ENCODE measurements at regions not wholly inside any gene's neighbourhood (a gene's known extent, or its start where the extent isn't known, plus 50 kb on each side); places are given as distances from the start of the nearest gene placed in this dataset.

DNA sequence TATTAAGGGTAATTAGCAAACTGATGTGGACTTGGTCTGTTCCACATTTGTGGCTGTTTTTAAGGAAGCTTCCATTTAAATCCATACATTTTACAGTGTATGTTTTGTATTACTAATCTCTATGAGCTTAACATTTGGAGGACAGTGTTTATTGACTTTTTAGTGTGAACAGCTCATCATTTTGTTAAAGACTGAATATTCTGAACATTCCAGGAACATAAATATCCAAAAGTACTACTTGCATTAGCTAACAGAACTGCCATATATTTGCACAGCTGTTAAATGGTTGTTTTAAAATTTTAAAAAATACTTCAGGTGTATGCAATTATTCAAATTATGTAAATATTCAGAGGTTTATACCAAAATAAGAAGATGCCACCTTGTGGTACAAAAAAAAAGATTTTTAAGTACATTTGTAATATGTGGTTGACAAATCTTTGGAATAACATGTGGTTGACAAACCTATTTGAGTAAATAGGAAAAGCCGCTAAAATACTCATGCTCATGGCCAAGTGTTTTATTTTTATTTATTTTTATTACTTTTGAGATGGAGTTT lies 439.7 kb upstream of the FANCL start:
- H3K27ac ChIP-seq (ENCODE audit: low read depth): no peak overlapping the region
- no peak for DNase-seq (ENCODE audit: extremely low spot score)
- WGBS: 96% methylated on average over 1 of the region's 1 CpG
- no peaks in the 10 kb centered on the region for H3K4me1 ChIP-seq (ENCODE audit: insufficient read depth)
- no peak overlapping the region for H3K4me3 ChIP-seq (ENCODE audit: low read depth, low read length)
- H3K36me3 ChIP-seq (ENCODE audit: insufficient read depth): no peaks in the 10 kb centered on the region

DNA sequence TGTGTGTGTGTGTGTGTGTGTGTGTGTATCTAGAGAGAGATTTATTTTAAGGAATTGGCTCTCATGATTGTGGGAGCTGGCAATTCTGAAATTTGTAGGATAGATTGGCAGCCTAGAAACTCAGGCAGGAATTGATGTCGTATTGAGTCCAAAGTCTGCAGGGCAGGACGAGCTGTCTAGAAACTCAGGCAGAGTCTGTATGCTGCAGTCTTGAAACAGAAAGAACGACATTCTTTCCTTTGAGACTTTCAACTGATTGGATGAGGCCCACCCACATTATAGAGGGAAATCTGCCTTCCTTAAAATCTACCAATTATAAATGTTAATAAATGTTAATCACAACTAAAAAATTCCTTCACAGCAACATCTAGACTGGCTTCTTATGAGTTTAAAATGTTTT lies 436.6 kb upstream of the FANCL start:
- Histone ChIP-seq H3K4me3 (ENCODE audit: low read depth, low read length) (no peak overlapping the region), H3K27ac (ENCODE audit: low read depth) (no peak overlapping the region), H3K4me1 (ENCODE audit: insufficient read depth) (no peaks in the 10 kb centered on the region), H3K36me3 (ENCODE audit: insufficient read depth) (no peaks in the 10 kb centered on the region)
- WGBS: 89% methylated on average over 3 of the region's 3 CpGs
- DNase-seq (ENCODE audit: extremely low spot score): no peak

DNA sequence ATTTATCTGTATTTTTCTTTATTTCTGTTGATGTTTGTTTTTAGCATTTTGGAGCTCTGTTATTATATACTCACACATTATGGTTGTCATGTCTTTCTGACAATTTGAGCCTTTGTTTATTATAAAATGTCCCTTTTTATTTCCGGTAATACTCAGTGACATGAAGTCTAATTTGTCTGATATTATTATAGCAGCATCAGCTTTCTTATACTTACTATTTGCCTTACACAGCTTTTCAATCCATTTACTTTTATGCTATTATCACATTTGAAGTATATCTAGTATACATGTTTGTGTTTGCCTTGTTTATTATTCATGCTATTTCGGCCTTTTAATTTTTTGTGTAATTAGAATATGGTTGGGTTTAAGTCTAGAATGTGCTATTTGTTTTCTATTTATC lies 430.6 kb upstream of the FANCL start:
- DNase-seq (ENCODE audit: extremely low spot score): no peak
- H3K4me1 ChIP-seq (ENCODE audit: insufficient read depth): no peaks in the 10 kb centered on the region
- H3K36me3 ChIP-seq (ENCODE audit: insufficient read depth): no peaks in the 10 kb centered on the region
- H3K27ac ChIP-seq (ENCODE audit: low read depth): no peak overlapping the region
- no peak overlapping the region for H3K4me3 ChIP-seq (ENCODE audit: low read depth, low read length)
- WGBS: 97% methylated on average over 2 of the region's 2 CpGs

DNA sequence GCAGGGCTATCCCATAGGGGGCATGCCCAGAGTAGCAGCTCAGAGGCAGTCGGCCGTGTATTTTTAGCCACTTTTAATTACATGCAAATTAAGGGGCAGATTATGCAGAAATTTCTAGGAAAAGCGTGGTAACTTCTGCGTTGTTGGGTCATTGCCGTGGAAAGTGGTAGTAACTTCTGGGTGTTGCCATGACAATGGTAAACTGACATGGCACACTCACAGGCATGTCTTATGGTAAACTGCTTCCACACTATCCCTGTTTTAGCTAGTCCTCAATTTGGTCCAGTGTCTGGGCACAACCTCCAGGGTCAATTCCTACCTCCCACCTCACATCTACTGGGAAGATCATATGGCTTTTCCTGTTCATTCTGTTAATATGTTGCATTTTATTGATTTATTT lies 428.9 kb upstream of the FANCL start:
- Histone ChIP-seq H3K4me1 (ENCODE audit: insufficient read depth) (no peaks in the 10 kb centered on the region), H3K4me3 (ENCODE audit: low read depth, low read length) (no peak overlapping the region), H3K36me3 (ENCODE audit: insufficient read depth) (no peaks in the 10 kb centered on the region), H3K27ac (ENCODE audit: low read depth) (no peak overlapping the region)
- no peak for DNase-seq (ENCODE audit: extremely low spot score)
- WGBS: 94% methylated on average over 5 of the region's 5 CpGs

DNA sequence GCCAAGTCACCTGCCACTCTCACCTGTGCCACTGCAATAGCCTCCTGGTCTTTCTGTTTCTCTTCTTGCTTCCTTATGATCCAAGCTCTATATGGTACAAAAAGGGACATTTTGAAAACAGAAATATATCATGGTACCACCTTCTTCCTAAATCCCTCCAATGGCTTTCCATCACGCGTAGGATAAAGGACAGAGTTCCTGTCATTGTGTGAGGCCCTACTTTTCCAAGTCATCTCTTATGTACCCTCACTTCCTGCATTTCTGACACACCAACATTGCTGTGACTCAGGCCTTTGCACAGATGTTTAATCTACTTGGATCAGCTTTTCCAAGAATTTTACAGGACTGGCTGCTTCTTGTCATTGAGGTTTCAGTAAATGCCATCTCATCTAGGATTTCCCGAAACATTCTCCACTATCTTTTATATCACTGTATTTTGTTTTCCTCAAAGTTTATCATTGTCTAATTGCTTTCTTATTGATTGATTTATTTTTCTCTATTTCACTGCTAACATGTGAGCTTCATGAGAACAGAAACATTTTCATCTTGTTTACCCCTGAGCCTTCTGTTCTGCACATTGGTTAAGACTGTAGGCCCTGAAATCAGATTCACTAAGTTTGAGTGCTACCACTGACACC lies 426.1 kb upstream of the FANCL start:
- H3K4me3 ChIP-seq (ENCODE audit: low read depth, low read length): no peak overlapping the region
- no peak overlapping the region for H3K27ac ChIP-seq (ENCODE audit: low read depth)
- 75% methylated on average over 3 of the region's 3 CpGs for WGBS
- no peak for DNase-seq (ENCODE audit: extremely low spot score)
- H3K36me3 ChIP-seq (ENCODE audit: insufficient read depth): no peaks in the 10 kb centered on the region
- H3K4me1 ChIP-seq (ENCODE audit: insufficient read depth): no peaks in the 10 kb centered on the region

DNA sequence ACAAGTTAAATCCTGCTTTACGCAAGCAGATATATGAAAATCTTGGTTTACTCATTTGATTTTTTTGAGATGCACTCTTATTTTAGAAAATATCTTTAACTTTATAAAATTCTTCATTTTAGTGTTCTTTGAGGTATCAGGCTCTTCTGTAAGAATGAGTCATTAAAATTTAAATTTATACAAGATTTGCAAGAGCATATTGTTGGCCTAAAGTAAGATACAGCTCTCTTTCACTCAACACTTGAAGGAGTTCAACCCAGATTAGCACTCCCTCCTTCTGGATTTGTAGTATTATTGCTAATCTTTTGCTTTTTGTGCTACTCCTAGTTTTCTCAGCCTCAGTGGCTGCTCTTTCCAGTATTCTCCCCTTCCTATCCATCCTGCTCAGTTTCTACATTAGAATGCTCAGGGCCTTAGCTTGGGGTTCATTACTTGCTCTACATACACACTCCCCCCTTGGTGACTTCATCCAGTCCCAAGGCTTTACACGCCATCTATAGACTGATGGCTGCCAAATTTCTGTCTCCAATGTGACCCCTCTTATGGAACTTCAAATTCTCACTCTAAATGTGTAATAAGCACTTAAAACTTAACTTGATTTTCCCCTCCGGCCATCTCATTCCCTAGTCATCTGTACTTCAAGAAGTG lies 425.3 kb upstream of the FANCL start:
- no peak for DNase-seq (ENCODE audit: extremely low spot score)
- H3K4me1 ChIP-seq (ENCODE audit: insufficient read depth): no peaks in the 10 kb centered on the region
- no peak overlapping the region for H3K27ac ChIP-seq (ENCODE audit: low read depth)
- 92% methylated on average over 3 of the region's 3 CpGs for WGBS
- no peak overlapping the region for H3K4me3 ChIP-seq (ENCODE audit: low read depth, low read length)
- H3K36me3 ChIP-seq (ENCODE audit: insufficient read depth): no peaks in the 10 kb centered on the region

DNA sequence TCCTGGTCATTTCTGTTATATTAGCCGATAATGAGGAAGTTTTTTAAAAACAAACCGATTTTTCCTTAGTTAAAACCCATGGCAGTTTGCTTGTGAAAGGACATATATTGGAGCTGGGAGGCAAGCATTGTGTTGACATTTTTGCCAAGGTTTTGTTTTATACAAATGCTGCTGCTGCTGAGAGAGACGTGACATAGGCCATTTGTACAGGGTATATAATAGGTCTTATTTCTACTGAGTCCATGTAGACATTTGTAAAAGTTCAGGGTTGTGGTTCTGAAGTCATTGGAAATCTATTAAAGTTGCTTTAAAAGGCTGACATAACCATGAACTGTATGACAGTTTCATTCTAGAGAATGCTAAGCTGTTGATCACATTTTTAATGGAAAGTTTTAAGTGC lies 424.0 kb upstream of the FANCL start:
- H3K36me3 ChIP-seq (ENCODE audit: insufficient read depth): no peaks in the 10 kb centered on the region
- no peak overlapping the region for H3K4me3 ChIP-seq (ENCODE audit: low read depth, low read length)
- WGBS: 83% methylated on average over 3 of the region's 3 CpGs
- H3K27ac ChIP-seq (ENCODE audit: low read depth): no peak overlapping the region
- no peak for DNase-seq (ENCODE audit: extremely low spot score)
- no peaks in the 10 kb centered on the region for H3K4me1 ChIP-seq (ENCODE audit: insufficient read depth)

DNA sequence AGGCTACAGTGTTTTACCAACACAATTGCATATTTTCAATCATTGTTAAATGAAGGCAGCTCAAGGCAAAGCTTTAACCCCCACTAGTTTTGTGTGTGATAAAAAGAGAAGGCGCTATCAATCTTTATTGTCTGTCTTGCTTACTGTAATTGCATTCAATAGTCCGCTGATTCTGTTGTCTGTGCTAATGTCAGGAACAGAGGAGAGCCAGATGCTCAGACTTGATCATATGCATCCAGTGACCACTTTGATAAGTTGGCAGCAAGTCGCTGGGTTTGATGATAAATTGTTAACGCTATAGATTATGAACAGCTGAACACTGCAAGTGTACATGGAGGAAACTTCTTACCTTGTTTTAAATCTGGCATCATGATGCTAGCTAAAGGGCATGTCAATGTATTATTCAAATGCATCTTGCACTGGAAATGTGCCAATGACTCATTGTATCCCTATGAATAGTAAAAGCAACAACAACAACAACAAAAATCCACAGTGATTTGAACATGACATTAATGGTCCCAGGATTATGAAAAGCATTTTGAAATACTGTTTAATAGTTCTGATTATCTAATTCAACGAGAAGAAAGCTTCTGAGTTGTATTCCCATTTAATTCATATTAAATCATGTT lies 423.5 kb upstream of the FANCL start:
- Histone ChIP-seq H3K4me3 (ENCODE audit: low read depth, low read length) (no peak overlapping the region), H3K27ac (ENCODE audit: low read depth) (no peak overlapping the region), H3K36me3 (ENCODE audit: insufficient read depth) (no peaks in the 10 kb centered on the region), H3K4me1 (ENCODE audit: insufficient read depth) (no peaks in the 10 kb centered on the region)
- DNase-seq (ENCODE audit: extremely low spot score): no peak
- 72% methylated on average over 5 of the region's 5 CpGs for WGBS

DNA sequence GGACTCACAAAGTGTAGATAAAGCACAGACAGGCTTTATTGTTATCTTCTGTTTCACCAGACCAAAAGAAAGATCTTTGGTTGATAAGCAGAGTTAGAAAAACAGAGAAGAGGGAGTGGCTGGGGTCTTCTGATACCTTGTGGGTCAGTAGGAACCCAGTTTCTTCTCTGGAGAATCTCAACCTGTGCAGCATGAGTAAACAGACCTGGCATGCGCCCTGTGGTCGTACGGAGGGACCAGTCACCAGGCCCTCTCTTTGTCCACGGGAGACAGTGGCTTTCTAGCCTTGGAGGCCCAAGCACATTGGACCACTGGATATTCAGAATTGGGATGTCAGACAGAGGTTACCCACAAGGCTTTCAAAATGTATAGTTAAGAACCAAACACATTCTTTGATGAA lies 418.9 kb upstream of the FANCL start:
- Histone ChIP-seq H3K36me3 (ENCODE audit: insufficient read depth) (no peaks in the 10 kb centered on the region), H3K27ac (ENCODE audit: low read depth) (no peak overlapping the region), H3K4me3 (ENCODE audit: low read depth, low read length) (no peak overlapping the region), H3K4me1 (ENCODE audit: insufficient read depth) (no peaks in the 10 kb centered on the region)
- WGBS: 89% methylated on average over 4 of the region's 4 CpGs
- DNase-seq (ENCODE audit: extremely low spot score): no peak

DNA sequence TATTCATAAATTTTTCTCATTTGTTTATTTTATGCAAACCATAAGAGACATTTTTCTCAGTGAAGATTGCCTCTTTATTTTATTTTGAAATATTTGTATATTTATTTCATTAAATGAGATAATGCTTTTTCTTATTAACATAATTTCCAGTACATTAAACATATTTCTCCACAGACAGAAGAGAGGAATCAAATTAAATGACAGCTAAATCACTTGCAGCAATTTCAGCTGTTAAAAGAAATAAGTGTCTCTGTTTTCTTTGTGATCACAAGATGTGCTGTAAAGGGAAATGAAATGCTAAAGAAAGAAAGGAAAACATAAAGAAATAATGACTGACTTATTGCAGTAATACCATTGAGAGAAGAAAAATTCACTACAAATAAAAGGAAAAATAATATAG lies 414.0 kb upstream of the FANCL start:
- Histone ChIP-seq H3K36me3 (ENCODE audit: insufficient read depth) (no peaks in the 10 kb centered on the region), H3K27ac (ENCODE audit: low read depth) (no peak overlapping the region), H3K4me1 (ENCODE audit: insufficient read depth) (no peaks in the 10 kb centered on the region), H3K4me3 (ENCODE audit: low read depth, low read length) (no peak overlapping the region)
- no peak for DNase-seq (ENCODE audit: extremely low spot score)

DNA sequence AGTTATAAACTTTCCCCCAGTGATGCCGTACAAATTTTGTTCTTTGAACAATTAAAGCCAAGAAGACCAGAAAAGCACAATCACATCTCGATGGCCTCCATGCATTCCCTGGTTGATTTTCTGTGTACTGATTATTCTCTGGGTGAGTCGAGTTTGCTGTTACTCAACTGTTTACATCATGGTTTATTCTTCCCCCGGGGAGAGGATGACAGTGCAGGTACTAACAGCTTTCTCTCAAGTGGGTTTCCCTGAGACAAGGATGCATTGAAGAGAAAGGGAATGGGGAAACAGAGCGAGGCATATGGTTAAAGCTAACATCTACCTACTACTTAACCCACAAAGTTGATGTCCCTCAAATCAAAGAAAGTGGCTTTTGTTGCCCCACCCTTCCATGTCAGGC lies 410.8 kb upstream of the FANCL start:
- no peak for DNase-seq (ENCODE audit: extremely low spot score)
- Histone ChIP-seq H3K4me1 (ENCODE audit: insufficient read depth) (no peaks in the 10 kb centered on the region), H3K27ac (ENCODE audit: low read depth) (no peak overlapping the region), H3K36me3 (ENCODE audit: insufficient read depth) (no peaks in the 10 kb centered on the region), H3K4me3 (ENCODE audit: low read depth, low read length) (no peak overlapping the region)
- WGBS: 63% methylated on average over 5 of the region's 5 CpGs

DNA sequence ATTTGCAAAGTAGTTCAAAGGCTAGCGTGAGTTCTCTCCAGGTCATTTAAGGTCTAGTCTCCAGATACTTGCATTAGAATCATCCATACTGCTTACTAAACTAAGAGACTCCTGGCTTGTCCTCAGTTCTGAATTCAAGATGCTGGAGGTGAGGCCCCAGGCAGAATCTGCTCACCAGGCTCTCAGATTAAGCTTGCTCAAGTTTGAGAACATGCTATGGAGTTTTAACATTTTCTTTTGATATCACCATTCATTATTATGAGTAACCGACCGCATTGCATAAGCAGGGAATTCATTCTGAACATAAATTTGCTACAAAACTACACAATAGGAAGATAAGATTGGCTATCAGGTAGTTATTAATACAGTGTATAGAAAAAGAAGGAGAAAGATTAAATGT lies 409.7 kb upstream of the FANCL start:
- WGBS: 79% methylated on average over 3 of the region's 3 CpGs
- no peak overlapping the region for H3K27ac ChIP-seq (ENCODE audit: low read depth)
- H3K36me3 ChIP-seq (ENCODE audit: insufficient read depth): no peaks in the 10 kb centered on the region

DNA sequence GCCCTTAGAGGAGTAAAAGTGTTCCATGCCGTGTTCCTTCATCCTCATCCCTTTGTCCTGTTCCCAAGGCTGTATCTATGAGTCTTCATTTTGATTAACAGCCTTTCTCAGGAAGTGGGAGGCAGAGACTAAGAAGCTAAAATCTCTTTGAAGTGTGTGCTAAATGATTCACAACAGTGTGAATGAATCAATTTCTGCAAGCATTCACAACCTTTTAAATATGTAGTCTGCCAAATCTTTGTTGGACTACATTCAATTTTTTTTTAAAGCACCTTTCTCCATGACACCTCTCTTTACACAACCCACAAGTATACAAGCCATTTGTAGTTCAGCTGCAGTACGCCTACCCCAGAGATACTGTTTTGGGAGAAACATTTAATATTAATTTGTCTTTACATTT lies 408.6 kb upstream of the FANCL start:
- no peak overlapping the region for H3K27ac ChIP-seq (ENCODE audit: low read depth)
- WGBS: 65% methylated on average over 2 of the region's 2 CpGs
- H3K4me3 ChIP-seq (ENCODE audit: low read depth, low read length): no peak overlapping the region
- no peak for DNase-seq (ENCODE audit: extremely low spot score)
- H3K4me1 ChIP-seq (ENCODE audit: insufficient read depth): no peaks in the 10 kb centered on the region
- no peaks in the 10 kb centered on the region for H3K36me3 ChIP-seq (ENCODE audit: insufficient read depth)

More for the DNA sequence above, 409.7 kb upstream of the FANCL start:
- Histone ChIP-seq H3K4me3 (ENCODE audit: low read depth, low read length) (no peak overlapping the region), H3K4me1 (ENCODE audit: insufficient read depth) (no peaks in the 10 kb centered on the region)
- no peak for DNase-seq (ENCODE audit: extremely low spot score)

DNA sequence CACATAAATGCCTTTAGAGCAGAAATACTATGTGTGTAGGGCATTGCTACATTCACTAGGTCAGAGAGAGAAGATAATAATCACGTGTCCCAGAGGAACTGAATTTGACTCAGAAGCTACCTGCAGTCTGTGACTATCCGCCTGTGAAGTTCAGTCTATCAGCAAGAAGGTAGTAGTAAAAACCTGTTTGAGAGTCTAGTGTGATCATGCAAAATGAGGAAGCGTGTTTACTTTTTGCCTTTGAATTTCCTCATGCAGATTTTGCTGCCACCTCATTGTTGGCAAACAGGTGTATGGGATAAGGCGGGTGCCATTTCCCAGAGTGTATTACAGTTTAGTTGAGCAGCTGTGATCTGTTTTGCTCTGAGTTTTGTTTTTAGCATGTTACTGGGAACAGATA lies 403.9 kb upstream of the FANCL start:
- Histone ChIP-seq H3K36me3 (ENCODE audit: insufficient read depth) (no peaks in the 10 kb centered on the region), H3K27ac (ENCODE audit: low read depth) (no peak overlapping the region), H3K4me3 (ENCODE audit: low read depth, low read length) (no peak overlapping the region), H3K4me1 (ENCODE audit: insufficient read depth) (no peaks in the 10 kb centered on the region)
- 75% methylated on average over 4 of the region's 4 CpGs for WGBS
- no peak for DNase-seq (ENCODE audit: extremely low spot score)
